ENCODE measurements at regions not wholly inside any gene's neighbourhood (a gene's known extent, or its start where the extent isn't known, plus 50 kb on each side); places are given as distances from the start of the nearest gene placed in this dataset.
"Not testable (repeated sequence)": the region's sequence is repeated elsewhere in the genome, so short reads cannot be mapped to it uniquely, and the experiment has no call there.

DNA sequence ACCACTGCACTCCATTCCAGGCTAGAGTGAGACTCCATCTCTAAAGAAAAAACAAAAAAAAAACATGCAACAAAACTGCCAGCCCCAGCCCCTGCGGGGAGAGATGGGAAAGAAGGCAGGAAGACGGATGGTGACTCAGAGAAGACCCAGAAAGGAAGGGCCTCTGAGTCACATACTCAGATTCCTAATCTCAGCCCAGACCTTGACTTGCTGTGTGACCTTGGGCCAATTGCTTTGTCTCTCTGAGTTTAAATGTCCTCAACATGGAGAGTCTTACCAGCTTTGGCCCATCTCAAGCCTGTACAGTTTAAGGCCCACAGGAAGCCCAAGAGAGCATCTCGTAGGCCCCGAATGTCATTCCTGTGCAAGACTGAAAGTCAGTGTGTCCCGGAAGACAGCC is 86.5 kb upstream of the LHX1 start (continued):
- TF ChIP-seq, protein P1, sequence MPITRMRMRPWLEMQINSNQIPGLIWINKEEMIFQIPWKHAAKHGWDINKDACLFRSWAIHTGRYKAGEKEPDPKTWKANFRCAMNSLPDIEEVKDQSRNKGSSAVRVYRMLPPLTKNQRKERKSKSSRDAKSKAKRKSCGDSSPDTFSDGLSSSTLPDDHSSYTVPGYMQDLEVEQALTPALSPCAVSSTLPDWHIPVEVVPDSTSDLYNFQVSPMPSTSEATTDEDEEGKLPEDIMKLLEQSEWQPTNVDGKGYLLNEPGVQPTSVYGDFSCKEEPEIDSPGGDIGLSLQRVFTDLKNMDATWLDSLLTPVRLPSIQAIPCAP (CRISPR knock-in tag; IDR thresholded peaks at IDR 0.05): no peak
- no peak for TF ChIP-seq SP1 (CRISPR knock-in tag; conservative IDR thresholded peaks at IDR 0.05)
- TF ChIP-seq JAZF1 (CRISPR knock-in tag; IDR thresholded peaks at IDR 0.05): no peak

DNA sequence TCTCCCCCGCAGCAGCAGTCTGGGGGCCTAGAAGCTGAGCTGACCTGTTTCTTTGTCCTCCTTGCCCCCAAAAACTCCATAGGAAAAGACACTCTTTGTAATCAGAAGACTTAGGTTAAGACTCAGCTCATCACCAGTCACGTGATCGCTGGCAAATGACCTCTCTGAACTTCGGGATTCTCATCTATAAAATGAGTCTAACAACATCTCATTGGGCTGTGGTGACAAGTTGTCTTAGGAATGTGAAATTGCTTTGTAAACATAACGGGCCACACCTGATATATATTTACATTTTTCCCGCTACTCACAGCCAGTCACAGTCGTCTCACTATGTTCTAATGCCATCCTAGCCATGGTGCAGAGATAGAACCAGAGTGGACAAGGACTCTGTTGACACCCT is 86.0 kb upstream of the LHX1 start:
- ChIA-PET POLR2A (no interaction called here), CTCF (interaction anchor here (1.0 kb wide), 1 partner anchor 225 kb away, joined by 3 read pairs; no protein-coding TSS in a partner anchor)
- no peak overlapping the region for H3K27ac Mint-ChIP-seq

DNA sequence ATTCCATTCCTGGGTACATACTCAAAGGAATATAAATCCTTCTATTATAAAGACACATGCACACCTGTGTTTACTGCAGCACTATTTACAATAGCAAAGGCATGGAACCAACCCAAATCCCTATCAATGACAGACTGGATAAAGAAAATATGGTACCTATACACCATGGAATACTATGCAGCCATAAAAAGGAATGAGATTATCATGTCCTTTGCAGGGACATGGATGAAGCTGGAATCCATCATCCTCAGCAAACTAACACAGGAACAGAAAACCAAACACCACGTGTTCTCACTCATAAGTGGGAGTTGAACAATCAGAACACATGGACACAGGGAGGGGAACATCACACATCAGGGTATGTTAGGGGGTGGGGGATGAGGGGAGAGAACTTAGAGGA is 84.8 kb upstream of the LHX1 start:
- H3K27me3 Mint-ChIP-seq (ENCODE audit: low read depth); POLR2A ChIA-PET; DNase-seq (ENCODE audit: low spot score); ATAC-seq; H3K9me3 Mint-ChIP-seq; H3K36me3 Mint-ChIP-seq; H3K27ac Mint-ChIP-seq; CTCF ChIA-PET; H3K4me3 Mint-ChIP-seq: not testable (repeated sequence)
- H3K4me1 Mint-ChIP-seq: peaks cover 15% of the 10 kb centered on the region

More for the DNA sequence above, 86.0 kb upstream of the LHX1 start:
- TF ChIP-seq OVOL2 (CRISPR knock-in tag; IDR thresholded peaks at IDR 0.05; ENCODE audit: borderline replicate concordance): no peak
- no peak overlapping the region for H3K4me3 Mint-ChIP-seq
- H3K4me1 Mint-ChIP-seq: peaks cover 16% of the 10 kb centered on the region
- DNase-seq (ENCODE audit: low spot score) (no peak), ATAC-seq (no peak)
- peaks cover 16% of the 10 kb centered on the region for H3K27me3 Mint-ChIP-seq (ENCODE audit: low read depth)
- 0 out of 2 replicates have a peak, but pooled peaks cover 3% of the 10 kb centered on the region for H3K9me3 Mint-ChIP-seq
- no peaks in the 10 kb centered on the region for H3K36me3 Mint-ChIP-seq

DNA sequence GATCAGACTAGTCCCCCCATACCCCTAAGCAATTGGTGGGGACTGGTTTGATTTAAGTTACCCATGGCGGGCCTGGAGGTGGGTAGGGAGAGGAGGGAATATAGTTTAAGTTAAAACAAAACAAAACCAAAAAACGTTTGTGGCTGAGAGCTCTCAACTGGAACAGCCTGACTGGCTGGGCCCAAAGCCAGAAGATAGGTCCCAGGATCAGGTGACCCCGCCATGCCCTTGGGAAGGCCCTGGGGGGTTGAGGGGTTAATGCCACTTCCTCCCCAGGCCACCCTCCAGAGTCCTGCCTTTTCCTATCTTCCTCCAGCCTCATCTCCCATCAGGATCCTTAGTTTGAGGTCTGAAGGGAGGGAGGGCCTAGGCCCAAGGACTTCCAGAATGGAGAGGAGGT is 82.3 kb upstream of the LHX1 start:
- Mint-ChIP-seq H3K9me3 (0 out of 2 replicates have a peak, but pooled peaks cover 3% of the 10 kb centered on the region), H3K27ac (no peak overlapping the region), H3K4me3 (no peak overlapping the region), H3K36me3 (no peaks in the 10 kb centered on the region), H3K27me3 (ENCODE audit: low read depth) (no peaks in the 10 kb centered on the region; the same call in 1 of the 2 replicates), H3K4me1 (peaks cover 15% of the 10 kb centered on the region)
- ChIA-PET POLR2A (no interaction called here), CTCF (interaction anchor here (0.7 kb wide), 1 partner anchor 11 kb away, joined by 4 read pairs; no protein-coding TSS in a partner anchor)
- DNase-seq (ENCODE audit: low spot score) (no peak), ATAC-seq (no peak)
- no peak for TF ChIP-seq PRRX2 (CRISPR knock-in tag; IDR thresholded peaks at IDR 0.05)
- no peak for TF ChIP-seq GABPB1 (CRISPR knock-in tag; IDR thresholded peaks at IDR 0.05)
- TF ChIP-seq, protein P2, sequence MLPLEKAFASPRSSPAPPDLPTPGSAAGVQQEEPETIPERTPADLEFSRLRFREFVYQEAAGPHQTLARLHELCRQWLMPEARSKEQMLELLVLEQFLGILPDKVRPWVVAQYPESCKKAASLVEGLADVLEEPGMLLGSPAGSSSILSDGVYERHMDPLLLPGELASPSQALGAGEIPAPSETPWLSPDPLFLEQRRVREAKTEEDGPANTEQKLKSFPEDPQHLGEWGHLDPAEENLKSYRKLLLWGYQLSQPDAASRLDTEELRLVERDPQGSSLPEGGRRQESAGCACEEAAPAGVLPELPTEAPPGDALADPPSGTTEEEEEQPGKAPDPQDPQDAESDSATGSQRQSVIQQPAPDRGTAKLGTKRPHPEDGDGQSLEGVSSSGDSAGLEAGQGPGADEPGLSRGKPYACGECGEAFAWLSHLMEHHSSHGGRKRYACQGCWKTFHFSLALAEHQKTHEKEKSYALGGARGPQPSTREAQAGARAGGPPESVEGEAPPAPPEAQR (CRISPR knock-in tag; IDR thresholded peaks at IDR 0.05): no peak
- TF ChIP-seq SP1 (CRISPR knock-in tag; conservative IDR thresholded peaks at IDR 0.05): no peak
- TF ChIP-seq, protein P3, sequence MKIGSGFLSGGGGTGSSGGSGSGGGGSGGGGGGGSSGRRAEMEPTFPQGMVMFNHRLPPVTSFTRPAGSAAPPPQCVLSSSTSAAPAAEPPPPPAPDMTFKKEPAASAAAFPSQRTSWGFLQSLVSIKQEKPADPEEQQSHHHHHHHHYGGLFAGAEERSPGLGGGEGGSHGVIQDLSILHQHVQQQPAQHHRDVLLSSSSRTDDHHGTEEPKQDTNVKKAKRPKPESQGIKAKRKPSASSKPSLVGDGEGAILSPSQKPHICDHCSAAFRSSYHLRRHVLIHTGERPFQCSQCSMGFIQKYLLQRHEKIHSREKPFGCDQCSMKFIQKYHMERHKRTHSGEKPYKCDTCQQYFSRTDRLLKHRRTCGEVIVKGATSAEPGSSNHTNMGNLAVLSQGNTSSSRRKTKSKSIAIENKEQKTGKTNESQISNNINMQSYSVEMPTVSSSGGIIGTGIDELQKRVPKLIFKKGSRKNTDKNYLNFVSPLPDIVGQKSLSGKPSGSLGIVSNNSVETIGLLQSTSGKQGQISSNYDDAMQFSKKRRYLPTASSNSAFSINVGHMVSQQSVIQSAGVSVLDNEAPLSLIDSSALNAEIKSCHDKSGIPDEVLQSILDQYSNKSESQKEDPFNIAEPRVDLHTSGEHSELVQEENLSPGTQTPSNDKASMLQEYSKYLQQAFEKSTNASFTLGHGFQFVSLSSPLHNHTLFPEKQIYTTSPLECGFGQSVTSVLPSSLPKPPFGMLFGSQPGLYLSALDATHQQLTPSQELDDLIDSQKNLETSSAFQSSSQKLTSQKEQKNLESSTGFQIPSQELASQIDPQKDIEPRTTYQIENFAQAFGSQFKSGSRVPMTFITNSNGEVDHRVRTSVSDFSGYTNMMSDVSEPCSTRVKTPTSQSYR (CRISPR knock-in tag; IDR thresholded peaks at IDR 0.05): no peak
- no peak for TF ChIP-seq IRF2 (CRISPR knock-in tag; IDR thresholded peaks at IDR 0.05; ENCODE audit: borderline replicate concordance, low read depth)
- no peak for TF ChIP-seq SMAD3 (CRISPR knock-in tag; IDR thresholded peaks at IDR 0.05; ENCODE audit: borderline replicate concordance)
- TF ChIP-seq, protein P4, sequence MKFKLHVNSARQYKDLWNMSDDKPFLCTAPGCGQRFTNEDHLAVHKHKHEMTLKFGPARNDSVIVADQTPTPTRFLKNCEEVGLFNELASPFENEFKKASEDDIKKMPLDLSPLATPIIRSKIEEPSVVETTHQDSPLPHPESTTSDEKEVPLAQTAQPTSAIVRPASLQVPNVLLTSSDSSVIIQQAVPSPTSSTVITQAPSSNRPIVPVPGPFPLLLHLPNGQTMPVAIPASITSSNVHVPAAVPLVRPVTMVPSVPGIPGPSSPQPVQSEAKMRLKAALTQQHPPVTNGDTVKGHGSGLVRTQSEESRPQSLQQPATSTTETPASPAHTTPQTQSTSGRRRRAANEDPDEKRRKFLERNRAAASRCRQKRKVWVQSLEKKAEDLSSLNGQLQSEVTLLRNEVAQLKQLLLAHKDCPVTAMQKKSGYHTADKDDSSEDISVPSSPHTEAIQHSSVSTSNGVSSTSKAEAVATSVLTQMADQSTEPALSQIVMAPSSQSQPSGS (CRISPR knock-in tag; IDR thresholded peaks at IDR 0.05; ENCODE audit: borderline replicate concordance, low read depth): no peak
- TF ChIP-seq MXD4 (CRISPR knock-in tag; IDR thresholded peaks at IDR 0.05; ENCODE audit: borderline replicate concordance): no peak
- no peak for TF ChIP-seq SMAD4 (CRISPR knock-in tag; IDR thresholded peaks at IDR 0.05)
- TF ChIP-seq, protein P5, sequence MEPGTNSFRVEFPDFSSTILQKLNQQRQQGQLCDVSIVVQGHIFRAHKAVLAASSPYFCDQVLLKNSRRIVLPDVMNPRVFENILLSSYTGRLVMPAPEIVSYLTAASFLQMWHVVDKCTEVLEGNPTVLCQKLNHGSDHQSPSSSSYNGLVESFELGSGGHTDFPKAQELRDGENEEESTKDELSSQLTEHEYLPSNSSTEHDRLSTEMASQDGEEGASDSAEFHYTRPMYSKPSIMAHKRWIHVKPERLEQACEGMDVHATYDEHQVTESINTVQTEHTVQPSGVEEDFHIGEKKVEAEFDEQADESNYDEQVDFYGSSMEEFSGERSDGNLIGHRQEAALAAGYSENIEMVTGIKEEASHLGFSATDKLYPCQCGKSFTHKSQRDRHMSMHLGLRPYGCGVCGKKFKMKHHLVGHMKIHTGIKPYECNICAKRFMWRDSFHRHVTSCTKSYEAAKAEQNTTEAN (CRISPR knock-in tag; IDR thresholded peaks at IDR 0.05): no peak
- TF ChIP-seq FOXK1 (CRISPR knock-in tag; IDR thresholded peaks at IDR 0.05): no peak
- no peak for TF ChIP-seq ZNF121 (CRISPR knock-in tag; IDR thresholded peaks at IDR 0.05)
- TF ChIP-seq ESRRA (CRISPR knock-in tag; IDR thresholded peaks at IDR 0.05; ENCODE audit: borderline replicate concordance): no peak

Measured in WTC11 (cell line).